H1 (cell line): ENCODE measurements at regions not wholly inside any gene's neighbourhood (a gene's known extent, or its start where the extent isn't known, plus 50 kb on each side); places are given as distances from the start of the nearest gene placed in this dataset.

Source experiments
- CTCF ChIA-PET: fragments of 300-600 bp; sonication (Branson Sonifier 250); formaldehyde crosslinking; loops from one replicate; lab custom pipeline; 2021; ENCODE audit not compliant: partially characterized antibody; lab: Charles Lee
- POLR2A ChIA-PET: fragments of 300-600 bp; sonication (Branson Sonifier 250); formaldehyde crosslinking; loops from one replicate; lab custom pipeline; 2021; ENCODE audit warnings: inconsistent platforms; ENCODE audit not compliant: partially characterized antibody; lab: Charles Lee
- DNase-seq, 2 experiments: peaks; one replicate each; pipeline versions ENCODE4 v3.0.0 to v3.0.0-alpha.2; 2010 to 2022; ENCODE audit warnings: low spot score in 2 of 2, low read depth in 1 of 2, mixed read lengths in 1 of 2
- FAIRE-seq: peaks from 2 replicates; lab custom pipeline; 2011; peaks lifted over from hg19 to GRCh38; lab: Jason Lieb, UNC
- H2AFZ ChIP-seq: 2 replicates; pipeline ENCODE4 v1.8.1; 2012; ENCODE audit warnings: low read length, inconsistent platforms
- H2AK5ac ChIP-seq: 2 replicates; pipeline ENCODE4 v1.6.1; 2013; ENCODE audit warnings: low read depth, low read length
- H2BK120ac ChIP-seq: replicated peaks from 2 replicates; pipeline ENCODE3; 2013; ENCODE audit warnings: low read depth, low read length, inconsistent platforms
- H2BK12ac ChIP-seq: 2 replicates; pipeline ENCODE4 v1.6.1; 2013; ENCODE audit warnings: low read depth, low read length
- H2BK15ac ChIP-seq: 2 replicates; pipeline ENCODE4 v1.6.1; 2013; ENCODE audit warnings: low read length
- H2BK20ac ChIP-seq: 2 replicates; pipeline ENCODE4 v1.6.1; 2013; ENCODE audit warnings: low read length
- H2BK5ac ChIP-seq: 2 replicates; pipeline ENCODE4 v1.6.1; 2013; ENCODE audit warnings: low read depth, low read length
- H3K14ac ChIP-seq: 2 replicates; pipeline ENCODE4 v1.6.1; 2013; ENCODE audit warnings: inconsistent platforms; ENCODE audit not compliant: insufficient read length
- H3K18ac ChIP-seq: 2 replicates; pipeline ENCODE4 v1.6.1; 2013; ENCODE audit warnings: low read length; ENCODE audit errors: extremely low read depth
- H3K23ac ChIP-seq: 2 replicates; pipeline ENCODE4 v1.6.1; 2013; ENCODE audit warnings: inconsistent platforms; ENCODE audit not compliant: insufficient read length
- H3K23me2 ChIP-seq: 2 replicates; pipeline ENCODE4 v1.6.1; 2013; ENCODE audit warnings: low read depth, low read length
- H3K27ac ChIP-seq: 2 replicates; pipeline ENCODE4 v1.6.1; 2011; ENCODE audit warnings: low read depth, low read length, inconsistent platforms
- H3K27me3 ChIP-seq, 4 experiments: replicated peaks in 1 of 4; 1 replicate in 1 of 4; 2 replicates in 3 of 4; pipeline versions ENCODE4 v1.6.1 to v1.8.1; 2011 to 2013; ENCODE audit warnings: low read length in 3 of 4, mild to moderate bottlenecking in 3 of 4, inconsistent platforms in 2 of 4, mixed read lengths in 2 of 4, moderate library complexity in 1 of 4; ENCODE audit not compliant: control insufficient read depth in 3 of 4, insufficient read depth in 3 of 4; ENCODE audit errors: extremely low read depth in 1 of 4
- H3K36me3 ChIP-seq, 4 experiments: 2 replicates each; pipeline versions ENCODE4 v1.6.1 to v1.8.1; 2011 to 2013; ENCODE audit warnings: mild to moderate bottlenecking in 4 of 4, low read length in 3 of 4, moderate library complexity in 2 of 4, control low read depth in 1 of 4, inconsistent platforms in 1 of 4; ENCODE audit not compliant: insufficient read depth in 4 of 4, control insufficient read depth in 2 of 4
- H3K4ac ChIP-seq: replicated peaks from 2 replicates; pipeline ENCODE3; 2013; ENCODE audit warnings: low read length, low read depth, mixed read lengths, inconsistent platforms; ENCODE audit not compliant: insufficient read length
- H3K4me1 ChIP-seq, 4 experiments: replicated peaks in 1 of 4; 1 replicate in 1 of 4; 2 replicates in 3 of 4; pipeline versions ENCODE4 v1.6.1 to v1.8.1; 2011 to 2013; ENCODE audit warnings: low read length in 3 of 4, inconsistent platforms in 2 of 4, mixed read lengths in 1 of 4; ENCODE audit not compliant: insufficient read depth in 4 of 4, control insufficient read depth in 3 of 4
- H3K4me2 ChIP-seq, 2 experiments: 2 replicates each; pipeline versions ENCODE4 v1.6.1 to v1.8.1; 2011 to 2013; ENCODE audit warnings: low read depth in 2 of 2, low read length in 2 of 2, control low read depth in 1 of 2, inconsistent platforms in 1 of 2, mild to moderate bottlenecking in 1 of 2; ENCODE audit not compliant: insufficient read depth in 1 of 2
- H3K4me3 ChIP-seq, 4 experiments: fragments of 200-600, 300-600 bp in 1 of 4; sonication (generic), shearing (Covaris generic), sonication (Bioruptor Twin) in 1 of 4; 2 replicates each; pipeline versions ENCODE4 v1.5.1 to v1.8.1; 2011 to 2016; ENCODE audit warnings: low read length in 4 of 4, low read depth in 3 of 4, control low read depth in 2 of 4, inconsistent platforms in 2 of 4, mild to moderate bottlenecking in 2 of 4, mixed read lengths in 1 of 4, moderate library complexity in 1 of 4; ENCODE audit not compliant: insufficient read depth in 2 of 4; ENCODE audit errors: extremely low read depth in 1 of 4
- H3K56ac ChIP-seq: replicated peaks from 2 replicates; pipeline ENCODE3; 2013; ENCODE audit warnings: low read depth, mild to moderate bottlenecking, mixed read lengths, low read length, inconsistent platforms; ENCODE audit not compliant: insufficient read length
- H3K79me1 ChIP-seq: 2 replicates; pipeline ENCODE4 v1.6.1; 2013; ENCODE audit warnings: low read depth, low read length, control low read depth
- H3K79me2 ChIP-seq, 2 experiments: 2 replicates each; pipeline versions ENCODE4 v1.6.1 to v1.8.1; 2012 to 2013; ENCODE audit warnings: low read length in 2 of 2, mild to moderate bottlenecking in 2 of 2, inconsistent platforms in 1 of 2; ENCODE audit not compliant: insufficient read depth in 2 of 2, control insufficient read depth in 1 of 2
- H3K9ac ChIP-seq, 4 experiments: replicated peaks in 1 of 4; 1 replicate in 1 of 4; 2 replicates in 3 of 4; pipeline versions ENCODE4 v1.6.1 to v1.8.1; 2011 to 2013; ENCODE audit warnings: low read depth in 3 of 4, low read length in 3 of 4, control low read depth in 2 of 4, mild to moderate bottlenecking in 2 of 4, moderate library complexity in 2 of 4, inconsistent platforms in 1 of 4; ENCODE audit errors: extremely low read depth in 1 of 4
- H3K9me3 ChIP-seq, 2 experiments: 2 replicates each; pipeline versions ENCODE4 v1.6.1 to v1.8.1; 2012 to 2013; ENCODE audit warnings: mild to moderate bottlenecking in 2 of 2, moderate library complexity in 2 of 2, control low read depth in 1 of 2, inconsistent platforms in 1 of 2, low read depth in 1 of 2, low read length in 1 of 2, mixed read lengths in 1 of 2; ENCODE audit not compliant: insufficient read depth in 2 of 2
- H4K20me1 ChIP-seq, 2 experiments: replicated peaks in 1 of 2; 2 replicates each; pipeline versions ENCODE3 to v1.8.1; 2011 to 2013; ENCODE audit warnings: inconsistent platforms in 2 of 2, low read length in 2 of 2, mild to moderate bottlenecking in 1 of 2; ENCODE audit not compliant: insufficient read depth in 2 of 2, control insufficient read depth in 1 of 2
- H4K5ac ChIP-seq: 2 replicates; pipeline ENCODE4 v1.6.1; 2013; ENCODE audit warnings: low read length, low read depth, mixed read lengths, inconsistent platforms; ENCODE audit not compliant: insufficient read length
- H4K8ac ChIP-seq: 2 replicates; pipeline ENCODE4 v1.8.0; 2013; ENCODE audit warnings: mild to moderate bottlenecking, moderate library complexity, low read length, inconsistent platforms; ENCODE audit not compliant: insufficient read depth; ENCODE audit errors: extremely low read depth
- H4K91ac ChIP-seq: replicated peaks from 2 replicates; pipeline ENCODE3; 2013; ENCODE audit warnings: low read length, mixed read lengths, inconsistent platforms; ENCODE audit not compliant: insufficient read length
- BACH1 ChIP-seq: IDR thresholded peaks from 2 replicates; pipeline ENCODE4 v1.6.1; 2012; ENCODE audit warnings: low read length, improper control_type of control experiment
- BCL11A ChIP-seq, 2 experiments: IDR thresholded peaks; one replicate each; pipeline ENCODE4 v1.6.1; 2011; ENCODE audit warnings: low read depth in 2 of 2, low read length in 2 of 2, mild to moderate bottlenecking in 2 of 2
- CBX8 ChIP-seq: fragments of 300-800, 300-1000 bp; sonication (generic); IDR thresholded peaks from 2 replicates; pipeline ENCODE4 v1.7.1; 2016; ENCODE audit warnings: low read depth, low read length, borderline replicate concordance
- CEBPB ChIP-seq: IDR thresholded peaks from 2 replicates; pipeline ENCODE4 v1.6.1; 2012; ENCODE audit warnings: low read depth, low read length
- JUN ChIP-seq: IDR thresholded peaks from 2 replicates; pipeline ENCODE4 v1.6.1; 2011; ENCODE audit warnings: low read depth, mild to moderate bottlenecking, improper control_type of control experiment, low read length
- SIRT6 ChIP-seq: IDR thresholded peaks from one replicate; pipeline ENCODE4 v1.7.1; 2012; ENCODE audit warnings: low read length, inconsistent platforms
- WGBS, 2 experiments: shearing (Covaris generic) in 1 of 2; methylation state at CpG; one replicate each; pipeline versions ENCODE4 v1.1.6 to v1.1.7; 2013 to 2015; ENCODE audit warnings: low lambda C conversion rate in 2 of 2, mixed read lengths in 2 of 2, inconsistent platforms in 1 of 2, low coverage in 1 of 2, missing lambda C conversion rate in 1 of 2; ENCODE audit not compliant: insufficient replicate concordance in 2 of 2, insufficient coverage in 1 of 2, insufficient read length in 1 of 2; ENCODE audit errors: extremely low coverage in 1 of 2, missing lambda C conversion rate in 1 of 2; 5-methylcytosine and 5-hydroxymethylcytosine counted together

GRCh38 chr19:13666165-13666564 is 98.2 kb upstream of the MRI1 start:
- Histone ChIP-seq H2BK5ac (no peak overlapping the region), H3K4me1 (no peaks in the 10 kb centered on the region), H2AK5ac (no peak overlapping the region), H3K18ac (no peak overlapping the region), H3K79me1 (no peaks in the 10 kb centered on the region), H3K56ac (no peak overlapping the region), H3K27ac (no peak overlapping the region), H3K36me3 (no peaks in the 10 kb centered on the region), H3K4ac (no peak overlapping the region), H3K4me2 (no peak overlapping the region), H3K9me3 (no peaks in the 10 kb centered on the region), H4K20me1 (no peaks in the 10 kb centered on the region), H4K5ac (no peak overlapping the region), H2BK12ac (no peak overlapping the region), H3K27me3 (no peaks in the 10 kb centered on the region), H4K91ac (no peak overlapping the region), H2BK20ac (no peak overlapping the region), H4K8ac (no peak overlapping the region), H3K9ac (no peak overlapping the region), H3K23me2 (no peaks in the 10 kb centered on the region), H3K4me3 (no peak overlapping the region), H2AFZ (no peak overlapping the region), H2BK15ac (peak overlapping the region; percentile 46; the same call in 1 of the 2 replicates), H3K14ac (no peak overlapping the region), H2BK120ac (no peak overlapping the region), H3K79me2 (no peaks in the 10 kb centered on the region), H3K23ac (no peak overlapping the region)
- no peak for FAIRE-seq
- DNase-seq, result peak in 1 of 2 experiments; percentile 50
- ChIA-PET POLR2A (no interaction called here), CTCF (interaction anchor here (0.9 to 1.1 kb wide), 2 partner anchors 56 to 470 kb away, joined by 3 read pairs; no protein-coding TSS in a partner anchor)
- TF ChIP-seq BCL11A (IDR thresholded peaks at IDR 0.05; ENCODE audit: low read depth in 2 of 2, low read length in 2 of 2), result no peak
- TF ChIP-seq CBX8, result no peak
- TF ChIP-seq CEBPB, result no peak
- no peak for TF ChIP-seq BACH1
- TF ChIP-seq JUN, result no peak
- TF ChIP-seq SIRT6, result no peak
- 79% methylated on average over 15 of the region's 15 CpGs; no CpG with 5 or more reads in 1 of the 2 experiments for WGBS, 2 experiments
